HCT116 (cell line): ENCODE measurements at regions not wholly inside any gene's neighbourhood (a gene's known extent, or its start where the extent isn't known, plus 50 kb on each side); places are given as distances from the start of the nearest gene placed in this dataset.

Source experiments
- ATAC-seq: fragments of 200-7000 bp; cut with Tn5 transposase; 2 replicates; pipeline ENCODE4 v1.9.1; 2020; ENCODE audit warnings: mild to moderate bottlenecking, moderate library complexity
- BruUV-seq: library from RNA; stranded (reverse); fragments of 400-500 nt; replicated peaks from 2 replicates; lab custom pipeline; 2021; lab: Mats Ljungman, UMichigan
- CTCF ChIA-PET: fragments of 300-600 bp; sonication (Branson Sonifier 250); formaldehyde crosslinking; loops from one replicate; lab custom pipeline; 2021; ENCODE audit warnings: antibody characterized with exemption; lab: Charles Lee
- POLR2A ChIA-PET: fragments of 300-600, 350-600 bp; sonication (Branson Sonifier 250); formaldehyde crosslinking; loops from one replicate; lab custom pipeline; 2021; ENCODE audit warnings: antibody characterized with exemption; lab: Charles Lee
- RAD21 ChIA-PET, 2 experiments: fragments of 300-600 bp; sonication (Branson Sonifier 250); formaldehyde crosslinking; loops; one replicate each; lab custom pipeline; 2023; ENCODE audit warnings: low total read pairs in 2 of 2; ENCODE audit not compliant: uncharacterized antibody in 2 of 2, unreplicated experiment in 2 of 2, low non-redundant PET in 1 of 2; lab: Charles Lee
- DNase-seq: peaks from one replicate; pipeline ENCODE4 v3.0.0-alpha.2; 2010; ENCODE audit warnings: low read depth, low spot score
- H2AFZ ChIP-seq: fragments of 200-600 bp; shearing (Covaris generic), sonication (generic); 2 replicates; pipeline ENCODE4 v1.6.1; 2017; ENCODE audit warnings: low read depth, mixed run types, mixed read lengths, antibody characterized with exemption, low read length; ENCODE audit not compliant: poor library complexity, severe bottlenecking
- H3K27ac ChIP-seq: 2 replicates; pipeline ENCODE4 v1.5.1; 2012; ENCODE audit warnings: low read depth, low read length
- H3K27me3 ChIP-seq: fragments of 200-600 bp; sonication (generic); 2 replicates; pipeline ENCODE4 v1.6.1; 2016; ENCODE audit warnings: mixed run types, low read length, mixed read lengths; ENCODE audit not compliant: insufficient read depth
- H3K36me3 ChIP-seq, 2 experiments: fragments of 200-500 bp in 1 of 2; fragments of 200-600 bp in 1 of 2; sonication (Bioruptor generic) in 1 of 2; sonication (generic) in 1 of 2; 2 replicates each; pipeline versions ENCODE4 v1.5.1 to v1.6.1; 2014 to 2016; ENCODE audit warnings: low read length in 2 of 2, inconsistent platforms in 1 of 2, mixed read lengths in 1 of 2, mixed run types in 1 of 2; ENCODE audit not compliant: insufficient read depth in 2 of 2, control insufficient read depth in 1 of 2
- H3K4me1 ChIP-seq, 2 experiments: fragments of 200-600 bp in 1 of 2; sonication (generic) in 1 of 2; 2 replicates each; pipeline versions ENCODE4 v1.5.1 to v1.6.1; 2012 to 2017; ENCODE audit warnings: low read length in 2 of 2, inconsistent platforms in 1 of 2, mild to moderate bottlenecking in 1 of 2, mixed read lengths in 1 of 2, mixed run types in 1 of 2, moderate library complexity in 1 of 2; ENCODE audit not compliant: insufficient read depth in 2 of 2, control insufficient read depth in 1 of 2
- H3K4me2 ChIP-seq: fragments of 200-600 bp; sonication (generic); 2 replicates; pipeline ENCODE4 v1.6.1; 2017; ENCODE audit warnings: mixed run types, low read length, mixed read lengths
- H3K4me3 ChIP-seq, 2 experiments: fragments of 200-600 bp in 1 of 2; sonication (generic) in 1 of 2; replicated peaks in 1 of 2; 2 replicates each; pipeline ENCODE4 v1.5.1; 2011 to 2016; ENCODE audit warnings: low read length in 2 of 2, control low read depth in 1 of 2, low read depth in 1 of 2, mild to moderate bottlenecking in 1 of 2, mixed read lengths in 1 of 2, mixed run types in 1 of 2
- H3K79me2 ChIP-seq: fragments of 200-600 bp; sonication (generic); 2 replicates; pipeline ENCODE4 v1.6.1; 2017; ENCODE audit warnings: mild to moderate bottlenecking, mixed run types, low read length, moderate library complexity, mixed read lengths; ENCODE audit not compliant: insufficient read depth
- H3K9ac ChIP-seq: fragments of 200-600 bp; sonication (generic); 2 replicates; pipeline ENCODE4 v1.6.1; 2016; ENCODE audit warnings: low read length, mixed read lengths
- H3K9me2 ChIP-seq: fragments of 200-600 bp; sonication (generic), shearing (Covaris generic); 2 replicates; pipeline ENCODE4 v1.6.1; 2017; ENCODE audit warnings: mixed run types, mild to moderate bottlenecking, moderate library complexity; ENCODE audit not compliant: insufficient read depth
- H3K9me3 ChIP-seq, 2 experiments: fragments of 200-500 bp in 1 of 2; fragments of 200-600 bp in 1 of 2; sonication (Bioruptor generic) in 1 of 2; sonication (generic) in 1 of 2; 2 replicates each; pipeline ENCODE4 v1.6.1; 2014 to 2017; ENCODE audit warnings: low read length in 2 of 2, mixed read lengths in 2 of 2, inconsistent platforms in 1 of 2, low read depth in 1 of 2, mild to moderate bottlenecking in 1 of 2, mixed run types in 1 of 2, moderate library complexity in 1 of 2; ENCODE audit not compliant: control insufficient read depth in 1 of 2, insufficient read depth in 1 of 2
- H4K20me1 ChIP-seq: fragments of 200-600 bp; sonication (generic), shearing (Covaris generic); 2 replicates; pipeline ENCODE4 v1.6.1; 2017; ENCODE audit warnings: mixed run types, mild to moderate bottlenecking, moderate library complexity; ENCODE audit not compliant: insufficient read depth
- CBX3 ChIP-seq: IDR thresholded peaks from 2 replicates; pipeline ENCODE4 v1.6.1; 2012; ENCODE audit warnings: low read depth
- ELF1 ChIP-seq: IDR thresholded peaks from 2 replicates; pipeline ENCODE4 v1.6.1; 2012; ENCODE audit warnings: low read depth, borderline replicate concordance
- JUND ChIP-seq: IDR thresholded peaks from 2 replicates; pipeline ENCODE4 v1.6.1; 2012
- SIN3A ChIP-seq: IDR thresholded peaks from 2 replicates; pipeline ENCODE4 v1.6.1; 2012; ENCODE audit warnings: low read depth
- SP1 ChIP-seq: IDR thresholded peaks from 2 replicates; pipeline ENCODE4 v1.6.1; 2012; ENCODE audit warnings: low read depth
- SRF ChIP-seq: IDR thresholded peaks from 2 replicates; pipeline ENCODE4 v1.6.1; 2012; ENCODE audit warnings: low read depth
- ZNF274 ChIP-seq: fragments of 200-500 bp; sonication (Bioruptor generic); IDR thresholded peaks from 2 replicates; pipeline ENCODE4 v1.6.1; 2014; ENCODE audit warnings: mild to moderate bottlenecking, low read depth, low read length, inconsistent platforms
- intact Hi-C: fragments of 100-400 bp; cut with micrococcal nuclease; formaldehyde crosslinking; loops from 2 replicates; pipeline ENCODE4 v1.10.0; 2022
- TF ChIP-seq, protein P1 (sequence below), 3 experiments: fragments of 200-600 bp in 1 of 3; sonication (generic) in 1 of 3; IDR thresholded peaks in 2 of 3; conservative IDR thresholded peaks in 1 of 3; 2 replicates each; pipeline ENCODE4 v1.5.1; 2012 to 2017; ENCODE audit warnings: low read depth in 2 of 3, low read length in 2 of 3, antibody characterized with exemption in 1 of 3, borderline replicate concordance in 1 of 3, control low read depth in 1 of 3, mild to moderate bottlenecking in 1 of 3, mixed read lengths in 1 of 3, mixed run types in 1 of 3, moderate library complexity in 1 of 3; ENCODE audit not compliant: insufficient read depth in 1 of 3
- TF ChIP-seq, protein P2 (sequence below): IDR thresholded peaks from 2 replicates; pipeline ENCODE4 v1.6.1; 2012
- TF ChIP-seq, protein P3 (sequence below): IDR thresholded peaks from 2 replicates; pipeline ENCODE4 v1.6.1; 2012
- TF ChIP-seq, protein P4 (sequence below): IDR thresholded peaks from 2 replicates; pipeline ENCODE4 v1.6.1; 2011; ENCODE audit warnings: mild to moderate bottlenecking, low read length, moderate library complexity; ENCODE audit not compliant: insufficient replicate concordance; ENCODE audit errors: extremely low read depth

DNA sequence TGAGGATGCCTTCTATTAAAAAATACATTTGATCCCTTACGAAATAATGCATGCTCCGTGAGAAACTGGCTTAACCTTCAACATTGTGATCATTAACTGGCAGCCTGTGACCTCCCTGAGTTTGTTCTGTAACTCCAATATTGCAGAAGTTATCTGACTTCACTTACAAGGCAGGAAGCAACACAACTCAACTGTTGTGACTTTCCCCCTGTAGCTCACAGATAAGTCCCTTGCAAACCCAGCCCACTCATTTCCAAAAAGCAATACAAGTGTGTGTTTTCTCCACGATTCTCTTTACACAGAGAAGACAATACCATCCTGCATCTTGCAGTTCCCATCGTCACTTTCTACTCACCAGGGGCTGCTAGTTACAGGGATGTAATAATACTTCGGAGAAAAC is 304.7 kb upstream of the TMEM132C start:
- Histone ChIP-seq H3K79me2 (no peaks in the 10 kb centered on the region), H4K20me1 (no peaks in the 10 kb centered on the region), H3K27ac (no peak overlapping the region), H3K4me1 (no peaks in the 10 kb centered on the region), H3K36me3 (no peaks in the 10 kb centered on the region), H2AFZ (no peak overlapping the region), H3K9me2 (no peaks in the 10 kb centered on the region), H3K9me3 (peaks cover 3 to 32% of the 10 kb centered on the region in 2 experiments; a peak in 2 of 4 replicates), H3K9ac (no peak overlapping the region), H3K27me3 (no peaks in the 10 kb centered on the region), H3K4me3 (no peak overlapping the region), H3K4me2 (no peak overlapping the region)
- intact Hi-C loops = no loop called here
- no TSS peak for BruUV-seq
- ChIA-PET RAD21 (no interaction called here), CTCF (no interaction called here), POLR2A (no interaction called here)
- TF ChIP-seq, protein P1, sequence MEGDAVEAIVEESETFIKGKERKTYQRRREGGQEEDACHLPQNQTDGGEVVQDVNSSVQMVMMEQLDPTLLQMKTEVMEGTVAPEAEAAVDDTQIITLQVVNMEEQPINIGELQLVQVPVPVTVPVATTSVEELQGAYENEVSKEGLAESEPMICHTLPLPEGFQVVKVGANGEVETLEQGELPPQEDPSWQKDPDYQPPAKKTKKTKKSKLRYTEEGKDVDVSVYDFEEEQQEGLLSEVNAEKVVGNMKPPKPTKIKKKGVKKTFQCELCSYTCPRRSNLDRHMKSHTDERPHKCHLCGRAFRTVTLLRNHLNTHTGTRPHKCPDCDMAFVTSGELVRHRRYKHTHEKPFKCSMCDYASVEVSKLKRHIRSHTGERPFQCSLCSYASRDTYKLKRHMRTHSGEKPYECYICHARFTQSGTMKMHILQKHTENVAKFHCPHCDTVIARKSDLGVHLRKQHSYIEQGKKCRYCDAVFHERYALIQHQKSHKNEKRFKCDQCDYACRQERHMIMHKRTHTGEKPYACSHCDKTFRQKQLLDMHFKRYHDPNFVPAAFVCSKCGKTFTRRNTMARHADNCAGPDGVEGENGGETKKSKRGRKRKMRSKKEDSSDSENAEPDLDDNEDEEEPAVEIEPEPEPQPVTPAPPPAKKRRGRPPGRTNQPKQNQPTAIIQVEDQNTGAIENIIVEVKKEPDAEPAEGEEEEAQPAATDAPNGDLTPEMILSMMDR (IDR thresholded peaks at IDR 0.05 in 2 of 3, conservative IDR thresholded peaks at IDR 0.05 in 1 of 3; ENCODE audit: borderline replicate concordance in 1 of 3, insufficient read depth in 1 of 3, low read depth in 2 of 3, low read length in 2 of 3) = no peak
- TF ChIP-seq ZNF274 (no peak), SIN3A (no peak), JUND (no peak), ELF1 (no peak), SP1 (no peak)
- TF ChIP-seq, protein P2, sequence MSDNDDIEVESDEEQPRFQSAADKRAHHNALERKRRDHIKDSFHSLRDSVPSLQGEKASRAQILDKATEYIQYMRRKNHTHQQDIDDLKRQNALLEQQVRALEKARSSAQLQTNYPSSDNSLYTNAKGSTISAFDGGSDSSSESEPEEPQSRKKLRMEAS = no peak
- ATAC-seq (no peak), DNase-seq (no peak)

DNA sequence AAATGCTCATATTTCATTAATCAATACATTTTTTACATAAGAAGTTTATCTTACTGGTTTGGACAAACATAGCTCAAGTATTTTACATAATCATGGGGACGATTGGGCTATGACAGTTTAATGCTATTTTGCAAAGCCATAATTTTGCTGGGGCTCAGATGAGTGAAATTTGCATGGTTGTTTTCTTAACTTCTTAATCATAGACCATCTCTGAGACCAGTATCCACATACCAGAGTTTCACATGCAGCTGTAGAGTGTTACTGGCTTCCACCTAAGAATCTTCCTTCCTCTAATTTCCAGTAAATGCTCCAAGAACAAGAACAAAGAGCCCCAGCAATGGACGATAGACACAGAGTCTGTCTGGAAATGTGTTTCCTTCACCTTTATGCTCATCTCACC is 303.0 kb upstream of the TMEM132C start:
- ChIA-PET RAD21 (no interaction called here), CTCF (no interaction called here), POLR2A (no interaction called here)
- DNase-seq (no peak), ATAC-seq (no peak)
- H4K20me1 ChIP-seq = no peaks in the 10 kb centered on the region
- H3K27ac ChIP-seq = no peak overlapping the region
- TF ChIP-seq SRF (no peak), CBX3 (no peak)
- TF ChIP-seq, protein P3, sequence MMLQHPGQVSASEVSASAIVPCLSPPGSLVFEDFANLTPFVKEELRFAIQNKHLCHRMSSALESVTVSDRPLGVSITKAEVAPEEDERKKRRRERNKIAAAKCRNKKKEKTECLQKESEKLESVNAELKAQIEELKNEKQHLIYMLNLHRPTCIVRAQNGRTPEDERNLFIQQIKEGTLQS = no peak
- TF ChIP-seq, protein P4, sequence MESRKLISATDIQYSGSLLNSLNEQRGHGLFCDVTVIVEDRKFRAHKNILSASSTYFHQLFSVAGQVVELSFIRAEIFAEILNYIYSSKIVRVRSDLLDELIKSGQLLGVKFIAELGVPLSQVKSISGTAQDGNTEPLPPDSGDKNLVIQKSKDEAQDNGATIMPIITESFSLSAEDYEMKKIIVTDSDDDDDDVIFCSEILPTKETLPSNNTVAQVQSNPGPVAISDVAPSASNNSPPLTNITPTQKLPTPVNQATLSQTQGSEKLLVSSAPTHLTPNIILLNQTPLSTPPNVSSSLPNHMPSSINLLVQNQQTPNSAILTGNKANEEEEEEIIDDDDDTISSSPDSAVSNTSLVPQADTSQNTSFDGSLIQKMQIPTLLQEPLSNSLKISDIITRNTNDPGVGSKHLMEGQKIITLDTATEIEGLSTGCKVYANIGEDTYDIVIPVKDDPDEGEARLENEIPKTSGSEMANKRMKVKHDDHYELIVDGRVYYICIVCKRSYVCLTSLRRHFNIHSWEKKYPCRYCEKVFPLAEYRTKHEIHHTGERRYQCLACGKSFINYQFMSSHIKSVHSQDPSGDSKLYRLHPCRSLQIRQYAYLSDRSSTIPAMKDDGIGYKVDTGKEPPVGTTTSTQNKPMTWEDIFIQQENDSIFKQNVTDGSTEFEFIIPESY = no peak
- TF ChIP-seq, protein P2 = no peak
- no peak overlapping the region for H3K9ac ChIP-seq
- H3K9me3 ChIP-seq = peaks cover 0 to 32% of the 10 kb centered on the region in 2 experiments; a peak in 2 of 4 replicates
- intact Hi-C loops = no loop called here
- H3K36me3 ChIP-seq = no peaks in the 10 kb centered on the region
- H3K4me3 ChIP-seq = no peak overlapping the region
- H3K4me1 ChIP-seq = no peaks in the 10 kb centered on the region
- no peak overlapping the region for H3K4me2 ChIP-seq
- BruUV-seq = no TSS peak
- H3K9me2 ChIP-seq = no peaks in the 10 kb centered on the region
- no peak overlapping the region for H2AFZ ChIP-seq
- H3K79me2 ChIP-seq = no peaks in the 10 kb centered on the region
- H3K27me3 ChIP-seq = no peaks in the 10 kb centered on the region
